ENCODE measurements at regions not wholly inside any gene's neighbourhood (a gene's known extent, or its start where the extent isn't known, plus 50 kb on each side); places are given as distances from the start of the nearest gene placed in this dataset.
"Not testable (repeated sequence)": the region's sequence is repeated elsewhere in the genome, so short reads cannot be mapped to it uniquely, and the experiment has no call there.

DNA sequence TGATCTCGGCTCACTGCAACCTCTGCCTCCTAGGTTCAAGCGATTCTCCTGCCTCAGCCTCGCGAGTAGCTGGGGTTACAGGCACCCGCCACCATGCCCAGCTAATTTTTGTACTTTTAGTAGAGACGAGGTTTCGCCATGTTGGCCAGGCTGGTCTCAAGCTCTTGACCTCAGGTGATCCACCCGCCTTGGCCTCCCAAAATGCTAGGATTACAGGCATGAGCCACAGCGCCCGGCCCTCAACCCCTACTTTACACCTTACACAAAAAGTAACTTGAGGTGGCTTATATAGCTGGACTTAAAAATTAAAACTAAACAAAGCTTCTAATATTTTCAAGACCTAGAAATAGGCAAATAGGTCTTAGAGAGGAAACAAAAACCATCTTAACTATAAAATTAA lies 524.0 kb upstream of the FAM174A start:
- H3K9me3 Mint-ChIP-seq; DNase-seq; H3K4me3 Mint-ChIP-seq; H3K27ac Mint-ChIP-seq; H3K27me3 Mint-ChIP-seq; ATAC-seq (ENCODE audit: low read depth); H3K36me3 Mint-ChIP-seq; H3K4me1 Mint-ChIP-seq; POLR2A ChIA-PET: not testable (repeated sequence)

DNA sequence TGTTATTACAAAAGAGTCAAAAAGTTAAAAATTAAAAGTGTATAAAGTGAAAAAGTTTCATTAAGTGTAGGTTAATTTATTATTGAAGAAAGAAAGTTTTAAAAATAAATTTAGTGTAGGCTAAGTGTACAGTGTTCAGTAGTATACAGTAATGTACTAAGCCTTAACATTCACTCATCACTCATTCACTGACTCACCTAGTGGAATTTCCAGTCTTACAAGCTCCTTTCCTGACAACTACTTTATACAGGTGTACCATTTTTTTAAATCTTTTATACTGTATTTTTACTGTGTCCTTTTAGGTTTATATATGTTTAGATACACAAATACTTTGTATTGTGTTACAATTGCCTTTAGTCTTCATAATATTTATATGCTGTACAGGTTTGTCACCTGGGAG lies 530.2 kb upstream of the FAM174A start:
- Mint-ChIP-seq H3K9me3 (peaks cover 3% of the 10 kb centered on the region), H3K36me3 (no peaks in the 10 kb centered on the region), H3K4me1 (no peaks in the 10 kb centered on the region), H3K27me3 (no peaks in the 10 kb centered on the region), H3K4me3 (no peak overlapping the region), H3K27ac (no peak overlapping the region)
- ATAC-seq (ENCODE audit: low read depth): no peak
- POLR2A ChIA-PET: no interaction called here
- no peak for DNase-seq

DNA sequence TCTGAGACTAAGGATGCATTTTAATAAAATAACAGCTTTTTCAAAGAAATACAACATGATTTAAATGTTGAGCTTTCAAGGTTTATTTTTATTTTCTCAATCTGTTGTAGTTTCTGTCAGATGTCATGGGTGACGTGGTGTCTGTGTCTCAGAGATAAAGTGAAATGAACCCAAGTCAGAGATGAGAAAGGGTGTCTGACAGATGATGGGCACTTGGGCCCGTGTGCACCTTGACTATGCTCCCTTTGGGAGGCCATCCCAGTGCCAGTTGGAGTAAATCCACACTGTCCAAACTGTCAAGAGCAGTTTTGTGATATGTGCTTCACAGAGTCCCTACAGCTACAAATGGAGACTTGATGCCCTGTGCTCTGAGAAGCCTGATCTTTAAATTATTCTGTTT lies 536.9 kb upstream of the FAM174A start:
- no peaks in the 10 kb centered on the region for H3K27me3 Mint-ChIP-seq
- H3K36me3 Mint-ChIP-seq: no peaks in the 10 kb centered on the region
- no peak for ATAC-seq (ENCODE audit: low read depth)
- no peaks in the 10 kb centered on the region for H3K4me1 Mint-ChIP-seq
- no peak for DNase-seq
- no peak overlapping the region for H3K4me3 Mint-ChIP-seq
- no peaks in the 10 kb centered on the region for H3K9me3 Mint-ChIP-seq
- H3K27ac Mint-ChIP-seq: no peak overlapping the region
- POLR2A ChIA-PET: no interaction called here

DNA sequence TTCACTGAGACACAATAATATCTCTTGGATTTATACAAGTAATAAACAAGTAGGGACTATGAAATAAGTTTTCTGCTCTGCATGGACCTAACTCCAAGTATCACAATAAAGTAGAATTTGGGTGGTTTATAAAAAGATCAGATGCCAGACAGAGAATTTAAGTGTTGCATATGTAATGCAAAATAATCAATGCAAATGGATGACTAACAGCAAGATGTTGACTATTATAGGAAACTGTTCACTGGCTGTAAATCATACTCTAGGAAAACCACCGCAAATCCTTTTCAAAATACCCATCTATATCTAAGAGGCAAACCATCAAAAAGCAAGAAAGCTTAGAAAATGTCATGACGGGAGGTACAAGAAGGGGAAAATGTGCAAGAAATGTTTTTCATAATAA lies 539.8 kb upstream of the FAM174A start:
- ATAC-seq (ENCODE audit: low read depth) (no peak), DNase-seq (no peak)
- Mint-ChIP-seq H3K4me1 (no peaks in the 10 kb centered on the region), H3K4me3 (no peak overlapping the region), H3K27ac (no peak overlapping the region), H3K36me3 (no peaks in the 10 kb centered on the region), H3K9me3 (no peaks in the 10 kb centered on the region), H3K27me3 (no peaks in the 10 kb centered on the region)
- POLR2A ChIA-PET: no interaction called here

DNA sequence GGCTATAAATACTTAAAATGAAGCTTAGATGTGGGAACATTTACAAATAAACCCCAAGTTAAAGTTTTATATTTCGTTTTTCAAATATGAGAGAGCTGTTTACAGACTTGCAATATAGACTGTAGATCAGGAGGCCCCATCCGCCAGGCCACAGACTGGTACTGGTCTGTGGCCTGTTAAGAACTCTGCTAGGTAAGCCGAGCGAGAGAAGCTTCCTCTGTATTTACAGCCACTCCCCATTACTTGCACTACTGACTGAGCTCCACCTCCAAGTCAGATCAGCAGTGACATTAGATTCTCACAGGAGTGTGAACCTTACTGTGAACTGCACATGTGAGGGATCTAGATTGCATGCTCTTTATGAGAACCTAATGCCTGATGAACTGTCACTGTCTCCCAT lies 561.4 kb upstream of the FAM174A start:
- DNase-seq: no peak
- no peaks in the 10 kb centered on the region for H3K36me3 Mint-ChIP-seq
- H3K27me3 Mint-ChIP-seq: no peaks in the 10 kb centered on the region
- no peak overlapping the region for H3K27ac Mint-ChIP-seq
- H3K9me3 Mint-ChIP-seq: no peaks in the 10 kb centered on the region
- ATAC-seq (ENCODE audit: low read depth): no peak
- POLR2A ChIA-PET: no interaction called here
- H3K4me1 Mint-ChIP-seq: no peaks in the 10 kb centered on the region
- H3K4me3 Mint-ChIP-seq: no peak overlapping the region

DNA sequence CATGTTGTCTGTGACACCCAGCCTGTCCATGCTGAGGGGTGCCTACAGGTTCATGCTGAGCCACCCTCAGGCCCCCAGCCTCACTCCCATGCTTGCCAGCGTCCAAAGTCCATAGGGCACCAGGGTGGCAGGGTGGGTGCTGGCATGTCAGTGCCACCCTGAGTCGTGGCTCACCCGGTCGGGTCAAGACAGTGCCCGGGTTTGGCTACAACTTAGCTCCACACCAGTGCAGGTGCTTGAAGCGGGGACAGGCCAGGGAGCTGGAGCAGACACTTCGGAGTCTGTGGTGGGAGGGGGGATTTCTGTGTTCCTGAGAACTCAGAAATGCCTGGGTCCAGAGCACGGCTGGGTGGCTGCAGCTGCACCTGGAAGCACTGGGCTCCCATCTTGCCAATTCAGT lies 579.2 kb upstream of the FAM174A start:
- Mint-ChIP-seq H3K4me3 (no peak overlapping the region), H3K36me3 (no peaks in the 10 kb centered on the region), H3K4me1 (no peaks in the 10 kb centered on the region), H3K9me3 (peaks cover 3% of the 10 kb centered on the region), H3K27ac (peak overlapping the region; percentile 27), H3K27me3 (no peaks in the 10 kb centered on the region)
- POLR2A ChIA-PET: no interaction called here
- no peak for DNase-seq
- ATAC-seq (ENCODE audit: low read depth): no peak

DNA sequence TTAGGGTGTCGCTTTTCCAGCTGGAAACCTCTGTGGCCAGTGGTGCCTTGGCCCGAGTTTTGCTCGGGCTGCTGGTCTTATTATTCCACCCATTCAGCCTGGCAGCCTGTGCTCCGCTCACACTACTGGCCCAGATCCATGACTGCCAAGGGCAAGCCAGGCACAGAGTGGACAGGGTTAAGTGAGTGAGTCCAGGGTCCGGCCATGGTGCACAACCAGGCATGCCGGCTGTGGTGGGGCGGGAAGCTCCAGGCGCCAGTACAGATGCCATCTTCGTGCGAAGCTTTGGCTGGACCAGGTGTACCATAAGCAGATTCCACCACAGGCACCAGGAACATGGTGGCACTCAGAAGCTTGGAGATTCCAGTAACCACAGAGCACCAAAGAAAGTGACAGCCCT lies 580.2 kb upstream of the FAM174A start:
- DNase-seq (no peak), ATAC-seq (ENCODE audit: low read depth) (no peak)
- POLR2A ChIA-PET: no interaction called here
- H3K27me3 Mint-ChIP-seq: no peaks in the 10 kb centered on the region
- H3K4me3 Mint-ChIP-seq: no peak overlapping the region
- H3K27ac Mint-ChIP-seq: no peak overlapping the region
- H3K36me3 Mint-ChIP-seq: no peaks in the 10 kb centered on the region
- no peaks in the 10 kb centered on the region for H3K4me1 Mint-ChIP-seq
- no peaks in the 10 kb centered on the region for H3K9me3 Mint-ChIP-seq

DNA sequence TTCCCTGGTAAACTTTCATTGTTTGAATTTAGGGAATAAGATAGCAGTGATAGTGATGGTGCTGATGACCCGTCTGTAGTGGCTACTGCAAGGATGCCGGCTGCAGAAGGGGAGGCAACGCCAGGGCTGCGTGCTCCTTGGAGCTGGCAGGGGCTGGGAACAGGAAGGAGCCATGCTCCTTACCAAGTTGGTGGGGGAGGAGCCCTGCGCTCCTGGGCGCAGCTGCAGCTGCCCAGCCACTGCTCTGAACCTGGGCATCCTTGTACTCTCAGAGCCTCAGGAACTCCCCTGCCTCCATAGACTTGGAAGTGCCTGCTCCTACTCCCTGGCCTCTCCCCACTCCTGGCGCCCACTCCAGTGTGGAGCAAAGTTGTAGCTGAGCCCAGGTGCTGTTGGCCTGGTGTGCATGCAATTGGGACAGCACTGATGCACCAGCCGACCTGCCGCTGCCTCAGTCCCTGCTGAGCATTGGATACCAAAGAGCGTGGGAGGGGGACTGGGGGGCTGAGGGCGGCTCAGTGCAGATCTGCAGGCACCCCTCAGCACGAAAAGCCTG lies 585.1 kb upstream of the FAM174A start:
- POLR2A ChIA-PET: no interaction called here

DNA sequence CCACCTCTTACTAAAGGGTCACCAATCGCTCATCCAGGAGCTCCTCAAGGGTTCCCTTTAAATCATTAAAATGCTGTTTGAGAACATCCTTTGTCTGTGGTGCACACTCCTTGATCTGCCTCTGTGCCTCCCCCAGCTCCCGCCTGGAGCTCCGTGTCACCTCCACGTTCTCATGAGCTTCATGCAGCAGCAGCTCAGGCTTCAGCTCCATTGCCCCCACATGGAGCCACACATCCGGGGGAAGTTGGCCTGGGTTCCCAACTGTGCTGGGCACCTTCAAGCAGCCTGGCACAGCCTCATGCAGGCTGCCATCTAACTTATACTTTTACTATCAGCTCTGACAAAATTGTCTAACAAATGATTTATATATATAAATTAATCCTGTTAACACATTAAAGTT lies 585.8 kb upstream of the FAM174A start:
- no peak for DNase-seq
- H3K9me3 Mint-ChIP-seq: no peaks in the 10 kb centered on the region
- POLR2A ChIA-PET: no interaction called here
- no peaks in the 10 kb centered on the region for H3K36me3 Mint-ChIP-seq
- no peaks in the 10 kb centered on the region for H3K4me1 Mint-ChIP-seq
- peaks cover 2% of the 10 kb centered on the region for H3K27me3 Mint-ChIP-seq
- ATAC-seq (ENCODE audit: low read depth): no peak
- no peak overlapping the region for H3K27ac Mint-ChIP-seq
- H3K4me3 Mint-ChIP-seq: no peak overlapping the region

More for the DNA sequence above, 585.1 kb upstream of the FAM174A start:
- Mint-ChIP-seq H3K4me3 (no peak overlapping the region), H3K27me3 (peaks cover 2% of the 10 kb centered on the region), H3K9me3 (no peaks in the 10 kb centered on the region), H3K4me1 (no peaks in the 10 kb centered on the region), H3K36me3 (no peaks in the 10 kb centered on the region), H3K27ac (no peak overlapping the region)
- ATAC-seq (ENCODE audit: low read depth) (no peak), DNase-seq (no peak)

DNA sequence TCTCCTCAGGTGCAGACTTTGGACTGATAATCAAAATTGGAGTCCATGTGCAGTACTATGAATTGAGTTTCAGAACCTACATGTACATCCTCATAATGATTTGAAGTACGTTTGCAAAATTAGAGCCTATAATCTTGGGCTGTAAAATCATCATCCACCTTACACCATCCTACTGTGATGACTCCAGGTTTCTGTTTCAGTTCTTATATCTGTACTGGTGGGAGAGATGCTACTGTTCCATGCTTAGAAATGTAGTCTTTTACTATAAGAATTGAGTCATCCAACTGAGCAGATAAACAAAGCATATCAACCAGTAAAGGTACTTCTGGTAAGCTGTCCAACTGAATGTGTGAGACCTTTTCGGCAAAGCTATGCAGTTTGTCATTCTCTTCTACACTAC lies 586.3 kb upstream of the FAM174A start:
- H3K4me3 Mint-ChIP-seq: no peak overlapping the region
- POLR2A ChIA-PET: no interaction called here
- peaks cover 2% of the 10 kb centered on the region for H3K27me3 Mint-ChIP-seq
- H3K27ac Mint-ChIP-seq: no peak overlapping the region
- no peak for DNase-seq
- ATAC-seq (ENCODE audit: low read depth): no peak
- H3K4me1 Mint-ChIP-seq: no peaks in the 10 kb centered on the region
- no peaks in the 10 kb centered on the region for H3K9me3 Mint-ChIP-seq
- no peaks in the 10 kb centered on the region for H3K36me3 Mint-ChIP-seq

DNA sequence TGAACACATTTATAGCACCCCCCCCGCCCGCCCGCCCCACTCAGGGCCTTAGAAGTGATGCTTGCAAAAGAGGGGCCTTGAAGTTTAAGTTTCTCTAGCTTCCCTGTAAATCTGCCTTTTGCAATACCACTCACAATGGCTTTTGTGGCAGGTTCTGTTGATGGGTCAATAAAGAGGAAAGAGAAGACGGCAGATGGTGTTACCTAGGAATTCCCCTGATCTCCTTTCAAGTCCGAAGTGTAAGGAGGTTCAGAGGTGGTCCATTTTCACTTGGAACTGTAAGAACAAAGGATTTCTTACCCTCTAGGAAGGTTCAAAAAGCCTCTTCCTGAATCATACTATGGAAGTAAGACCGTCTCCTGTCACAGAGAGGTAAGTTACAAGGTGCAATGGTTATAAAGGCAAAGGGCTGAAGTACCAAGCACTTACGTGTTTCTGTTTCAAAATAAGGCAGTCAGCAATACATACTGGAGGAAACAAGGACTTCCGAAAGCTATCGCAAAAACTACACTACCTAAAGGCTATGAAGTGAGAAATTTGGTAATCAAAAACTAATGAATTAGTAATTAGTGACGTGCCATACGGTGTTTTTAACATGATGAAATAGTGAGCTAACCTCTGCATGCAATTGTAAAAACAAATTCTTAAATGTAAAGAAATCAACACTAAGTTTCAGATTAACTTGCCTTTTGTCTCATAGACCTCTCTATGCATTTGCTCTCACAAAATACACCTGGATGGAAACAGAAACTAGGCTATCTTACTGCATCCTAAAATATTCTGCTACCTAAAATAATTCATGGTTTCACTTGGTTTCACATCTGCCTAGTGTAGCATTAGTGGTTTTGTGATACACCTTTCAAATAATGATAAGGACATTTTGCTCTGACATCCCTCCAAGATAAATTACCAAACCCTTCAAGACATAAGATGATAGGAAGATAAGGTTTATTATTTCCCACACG lies 589.4 kb upstream of the FAM174A start:
- H3K4me1 Mint-ChIP-seq: no peaks in the 10 kb centered on the region
- H3K4me3 Mint-ChIP-seq: no peak overlapping the region
- H3K36me3 Mint-ChIP-seq: no peaks in the 10 kb centered on the region
- H3K27me3 Mint-ChIP-seq: peaks cover 2% of the 10 kb centered on the region
- POLR2A ChIA-PET: no interaction called here
- ATAC-seq (ENCODE audit: low read depth): no peak
- no peak for DNase-seq
- no peak overlapping the region for H3K27ac Mint-ChIP-seq
- no peaks in the 10 kb centered on the region for H3K9me3 Mint-ChIP-seq

DNA sequence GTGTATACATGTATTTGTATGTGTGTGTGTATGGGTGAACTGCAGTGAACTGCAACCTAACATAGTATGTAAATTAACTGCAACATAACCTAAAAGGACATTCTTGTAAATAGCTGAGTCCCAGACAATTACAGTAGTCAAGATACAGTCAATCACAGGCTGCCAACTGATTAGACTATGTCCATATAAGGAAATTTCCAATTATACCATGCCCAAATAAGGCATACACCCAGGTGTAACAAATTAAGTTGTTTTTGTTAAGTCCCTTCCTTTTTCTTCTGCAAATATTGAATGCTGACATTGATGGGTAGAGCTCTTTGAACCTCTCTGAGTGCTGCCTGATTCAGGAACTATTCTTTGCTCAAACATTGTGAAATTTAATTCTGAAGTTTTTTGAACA lies 594.6 kb upstream of the FAM174A start:
- Mint-ChIP-seq H3K27me3 (no peaks in the 10 kb centered on the region), H3K36me3 (no peaks in the 10 kb centered on the region), H3K4me1 (no peaks in the 10 kb centered on the region), H3K4me3 (no peak overlapping the region), H3K27ac (no peak overlapping the region), H3K9me3 (no peaks in the 10 kb centered on the region)
- no peak for ATAC-seq (ENCODE audit: low read depth)
- no peak for DNase-seq
- POLR2A ChIA-PET: no interaction called here

DNA sequence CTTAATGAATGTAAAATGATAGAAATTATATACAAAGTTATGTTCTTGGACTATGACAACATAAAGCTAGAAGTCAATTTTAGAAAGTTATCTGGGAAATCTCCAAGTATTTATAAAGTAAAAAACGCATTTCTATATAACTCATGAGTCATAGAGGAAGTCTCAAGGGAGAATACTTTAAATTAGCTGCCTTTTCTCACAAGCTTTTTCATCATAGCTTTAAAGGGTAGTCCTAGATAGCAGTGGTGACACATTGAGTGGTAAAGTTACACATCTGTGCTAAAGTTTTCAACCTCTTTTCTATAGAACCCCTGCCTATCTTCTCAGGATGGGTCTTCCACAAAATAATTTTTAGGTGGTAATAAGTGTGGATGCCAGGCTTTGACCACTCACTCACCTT lies 598.3 kb upstream of the FAM174A start:
- no peaks in the 10 kb centered on the region for H3K36me3 Mint-ChIP-seq
- H3K4me3 Mint-ChIP-seq: no peak overlapping the region
- H3K9me3 Mint-ChIP-seq: no peaks in the 10 kb centered on the region
- no peaks in the 10 kb centered on the region for H3K4me1 Mint-ChIP-seq
- H3K27ac Mint-ChIP-seq: no peak overlapping the region
- no peak for ATAC-seq (ENCODE audit: low read depth)
- H3K27me3 Mint-ChIP-seq: no peaks in the 10 kb centered on the region
- POLR2A ChIA-PET: no interaction called here
- no peak for DNase-seq

DNA sequence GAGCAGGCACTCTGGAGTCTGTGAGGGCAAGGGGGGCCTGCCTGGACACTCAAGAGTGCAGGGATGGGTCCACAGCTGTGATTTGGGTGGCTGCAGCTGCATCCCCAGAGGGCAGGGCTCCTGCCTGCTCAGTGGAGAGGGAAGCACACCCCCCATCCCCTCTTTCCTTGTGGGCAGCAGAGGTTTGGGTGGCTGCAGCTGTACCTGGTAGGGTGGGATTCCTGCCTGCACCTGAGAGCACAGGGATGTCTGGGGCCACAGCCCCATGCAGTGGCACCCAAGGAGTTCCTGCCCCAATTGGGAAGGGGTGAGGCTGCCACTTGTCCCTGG lies 605.4 kb upstream of the FAM174A start:
- Mint-ChIP-seq H3K27me3 (no peaks in the 10 kb centered on the region), H3K27ac (no peak overlapping the region), H3K9me3 (no peaks in the 10 kb centered on the region), H3K4me1 (no peaks in the 10 kb centered on the region), H3K4me3 (no peak overlapping the region), H3K36me3 (no peaks in the 10 kb centered on the region)
- DNase-seq (no peak), ATAC-seq (ENCODE audit: low read depth) (no peak)
- POLR2A ChIA-PET: no interaction called here
